ENCODE measurements at regions not wholly inside any gene's neighbourhood (a gene's known extent, or its start where the extent isn't known, plus 50 kb on each side); places are given as distances from the start of the nearest gene placed in this dataset.

GRCh38 chr12:107277855-107278254 lies 184.5 kb upstream of the CRY1 start:
- no peak overlapping the region for H3K4me2 ChIP-seq (ENCODE audit: low read depth, low read length, poor library complexity, severe bottlenecking)
- H3F3A ChIP-seq (ENCODE audit: low read depth), result no peaks in the 10 kb centered on the region
- H3K4me1 ChIP-seq (ENCODE audit: insufficient read depth, low read length, poor library complexity, severe bottlenecking), result no peaks in the 10 kb centered on the region
- no peaks in the 10 kb centered on the region for H3K36me3 ChIP-seq (ENCODE audit: insufficient read depth, low read length)
- H3K4me3 ChIP-seq (ENCODE audit: low read length, poor library complexity, severe bottlenecking), result no peak overlapping the region
- no peaks in the 10 kb centered on the region for H4K20me1 ChIP-seq (ENCODE audit: insufficient read depth, low read length, poor library complexity, severe bottlenecking)
- TF ChIP-seq EZH2phosphoT487 (IDR thresholded peaks at IDR 0.05; ENCODE audit: borderline replicate concordance), result no peak
- TF ChIP-seq, protein P1, sequence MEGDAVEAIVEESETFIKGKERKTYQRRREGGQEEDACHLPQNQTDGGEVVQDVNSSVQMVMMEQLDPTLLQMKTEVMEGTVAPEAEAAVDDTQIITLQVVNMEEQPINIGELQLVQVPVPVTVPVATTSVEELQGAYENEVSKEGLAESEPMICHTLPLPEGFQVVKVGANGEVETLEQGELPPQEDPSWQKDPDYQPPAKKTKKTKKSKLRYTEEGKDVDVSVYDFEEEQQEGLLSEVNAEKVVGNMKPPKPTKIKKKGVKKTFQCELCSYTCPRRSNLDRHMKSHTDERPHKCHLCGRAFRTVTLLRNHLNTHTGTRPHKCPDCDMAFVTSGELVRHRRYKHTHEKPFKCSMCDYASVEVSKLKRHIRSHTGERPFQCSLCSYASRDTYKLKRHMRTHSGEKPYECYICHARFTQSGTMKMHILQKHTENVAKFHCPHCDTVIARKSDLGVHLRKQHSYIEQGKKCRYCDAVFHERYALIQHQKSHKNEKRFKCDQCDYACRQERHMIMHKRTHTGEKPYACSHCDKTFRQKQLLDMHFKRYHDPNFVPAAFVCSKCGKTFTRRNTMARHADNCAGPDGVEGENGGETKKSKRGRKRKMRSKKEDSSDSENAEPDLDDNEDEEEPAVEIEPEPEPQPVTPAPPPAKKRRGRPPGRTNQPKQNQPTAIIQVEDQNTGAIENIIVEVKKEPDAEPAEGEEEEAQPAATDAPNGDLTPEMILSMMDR (conservative IDR thresholded peaks at IDR 0.05; ENCODE audit: low read length), result no peak
- no peaks in the 10 kb centered on the region for H3K27me3 ChIP-seq (ENCODE audit: insufficient read depth, low read length, poor library complexity, severe bottlenecking)
- H3K79me2 ChIP-seq (ENCODE audit: insufficient read depth, low read length), result no peaks in the 10 kb centered on the region
- no peak overlapping the region for H2AFZ ChIP-seq (ENCODE audit: low read length)
- H3K9me3 ChIP-seq (ENCODE audit: insufficient read depth, low read depth, low read length), result no peaks in the 10 kb centered on the region
- H3K9me2 ChIP-seq (replicated peaks; ENCODE audit: low read depth, low read length), result no peaks in the 10 kb centered on the region
- no peak overlapping the region for H3K9ac ChIP-seq (ENCODE audit: low read depth, low read length, poor library complexity, severe bottlenecking)

DNA sequence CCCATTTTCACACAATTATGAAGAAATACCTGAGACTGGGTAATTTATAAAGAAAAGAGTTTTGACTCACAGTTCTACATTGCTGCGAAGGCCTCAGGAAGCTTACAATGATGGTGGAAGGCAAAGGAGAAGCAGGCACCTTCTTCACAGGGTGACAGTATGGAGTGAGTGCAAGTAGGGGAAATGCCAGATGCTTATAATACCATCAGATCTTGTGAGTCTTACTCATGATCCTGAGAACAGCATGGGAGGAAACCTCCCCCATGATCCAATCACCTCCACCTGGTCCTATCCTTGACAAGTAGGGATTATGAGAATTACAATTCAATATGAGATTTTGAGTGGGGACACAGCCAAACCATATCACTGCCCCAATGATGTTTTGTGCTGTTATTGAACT lies 189.3 kb upstream of the CRY1 start:
- H3K79me2 ChIP-seq (ENCODE audit: insufficient read depth, low read length), result no peaks in the 10 kb centered on the region
- no peaks in the 10 kb centered on the region for H4K20me1 ChIP-seq (ENCODE audit: insufficient read depth, low read length, poor library complexity, severe bottlenecking)
- H3K9ac ChIP-seq (ENCODE audit: low read depth, low read length, poor library complexity, severe bottlenecking), result no peak overlapping the region
- H2AFZ ChIP-seq (ENCODE audit: low read length), result no peak overlapping the region
- no peaks in the 10 kb centered on the region for H3K9me2 ChIP-seq (replicated peaks; ENCODE audit: low read depth, low read length)
- H3K4me3 ChIP-seq (ENCODE audit: low read length, poor library complexity, severe bottlenecking), result no peak overlapping the region
- peaks cover 3% of the 10 kb centered on the region; the same call in 1 of the 2 replicates for H3K9me3 ChIP-seq (ENCODE audit: insufficient read depth, low read depth, low read length)
- no peaks in the 10 kb centered on the region for H3K36me3 ChIP-seq (ENCODE audit: insufficient read depth, low read length)
- H3K4me1 ChIP-seq (ENCODE audit: insufficient read depth, low read length, poor library complexity, severe bottlenecking), result peaks cover 6% of the 10 kb centered on the region
- H3F3A ChIP-seq (ENCODE audit: low read depth), result no peaks in the 10 kb centered on the region
- no peaks in the 10 kb centered on the region for H3K27me3 ChIP-seq (ENCODE audit: insufficient read depth, low read length, poor library complexity, severe bottlenecking)
- no peak overlapping the region for H3K4me2 ChIP-seq (ENCODE audit: low read depth, low read length, poor library complexity, severe bottlenecking)
- no peak for TF ChIP-seq EZH2phosphoT487 (IDR thresholded peaks at IDR 0.05; ENCODE audit: borderline replicate concordance)

GRCh38 chr12:107283652-107284051 lies 190.3 kb upstream of the CRY1 start:
- H2AFZ ChIP-seq (ENCODE audit: low read length), result no peak overlapping the region
- H3K9ac ChIP-seq (ENCODE audit: low read depth, low read length, poor library complexity, severe bottlenecking), result no peak overlapping the region
- no peaks in the 10 kb centered on the region for H3K9me2 ChIP-seq (replicated peaks; ENCODE audit: low read depth, low read length)
- no peaks in the 10 kb centered on the region for H3F3A ChIP-seq (ENCODE audit: low read depth)
- no peak overlapping the region for H3K4me2 ChIP-seq (ENCODE audit: low read depth, low read length, poor library complexity, severe bottlenecking)
- H3K79me2 ChIP-seq (ENCODE audit: insufficient read depth, low read length), result no peaks in the 10 kb centered on the region
- no peaks in the 10 kb centered on the region for H3K27me3 ChIP-seq (ENCODE audit: insufficient read depth, low read length, poor library complexity, severe bottlenecking)
- H3K9me3 ChIP-seq (ENCODE audit: insufficient read depth, low read depth, low read length), result peaks cover 3% of the 10 kb centered on the region; the same call in 1 of the 2 replicates
- no peak for TF ChIP-seq EZH2phosphoT487 (IDR thresholded peaks at IDR 0.05; ENCODE audit: borderline replicate concordance)
- TF ChIP-seq, protein P1 (conservative IDR thresholded peaks at IDR 0.05; ENCODE audit: low read length), result no peak
- no peaks in the 10 kb centered on the region for H4K20me1 ChIP-seq (ENCODE audit: insufficient read depth, low read length, poor library complexity, severe bottlenecking)
- H3K36me3 ChIP-seq (ENCODE audit: insufficient read depth, low read length), result no peaks in the 10 kb centered on the region
- no peak overlapping the region for H3K4me3 ChIP-seq (ENCODE audit: low read length, poor library complexity, severe bottlenecking)
- H3K4me1 ChIP-seq (ENCODE audit: insufficient read depth, low read length, poor library complexity, severe bottlenecking), result peaks cover 16% of the 10 kb centered on the region

GRCh38 chr12:107284692-107285091 lies 191.3 kb upstream of the CRY1 start:
- no peak overlapping the region for H3K9ac ChIP-seq (ENCODE audit: low read depth, low read length, poor library complexity, severe bottlenecking)
- no peaks in the 10 kb centered on the region for H3K27me3 ChIP-seq (ENCODE audit: insufficient read depth, low read length, poor library complexity, severe bottlenecking)
- no peak overlapping the region for H3K4me2 ChIP-seq (ENCODE audit: low read depth, low read length, poor library complexity, severe bottlenecking)
- no peaks in the 10 kb centered on the region for H3K9me2 ChIP-seq (replicated peaks; ENCODE audit: low read depth, low read length)
- no peaks in the 10 kb centered on the region for H3F3A ChIP-seq (ENCODE audit: low read depth)
- TF ChIP-seq, protein P1 (conservative IDR thresholded peaks at IDR 0.05; ENCODE audit: low read length), result no peak
- no peak for TF ChIP-seq EZH2phosphoT487 (IDR thresholded peaks at IDR 0.05; ENCODE audit: borderline replicate concordance)
- H4K20me1 ChIP-seq (ENCODE audit: insufficient read depth, low read length, poor library complexity, severe bottlenecking), result no peaks in the 10 kb centered on the region
- H3K79me2 ChIP-seq (ENCODE audit: insufficient read depth, low read length), result no peaks in the 10 kb centered on the region
- H3K4me1 ChIP-seq (ENCODE audit: insufficient read depth, low read length, poor library complexity, severe bottlenecking), result peaks cover 18% of the 10 kb centered on the region
- H2AFZ ChIP-seq (ENCODE audit: low read length), result no peak overlapping the region
- peaks cover 3% of the 10 kb centered on the region; the same call in 1 of the 2 replicates for H3K9me3 ChIP-seq (ENCODE audit: insufficient read depth, low read depth, low read length)
- no peaks in the 10 kb centered on the region for H3K36me3 ChIP-seq (ENCODE audit: insufficient read depth, low read length)
- H3K4me3 ChIP-seq (ENCODE audit: low read length, poor library complexity, severe bottlenecking), result no peak overlapping the region
